GM12875 (cell line): ENCODE measurements at regions not wholly inside any gene's neighbourhood (a gene's known extent, or its start where the extent isn't known, plus 50 kb on each side); places are given as distances from the start of the nearest gene placed in this dataset.

Experiments
- H3K4me3 ChIP-seq: one replicate; pipeline ENCODE4 v1.5.1; 2011; ENCODE audit warnings: low read depth, low read length, control low read depth
- TF ChIP-seq, protein P1 (sequence below): IDR thresholded peaks from 2 replicates; pipeline ENCODE4 v1.5.1; 2011; ENCODE audit warnings: low read depth, mild to moderate bottlenecking, control low read depth, inconsistent platforms, low read length, moderate library complexity, borderline replicate concordance; ENCODE audit not compliant: insufficient read depth

GRCh38 chr3:165476399-165477060 is 280.3 kb upstream of the SLITRK3 start:
- TF ChIP-seq, protein P1, sequence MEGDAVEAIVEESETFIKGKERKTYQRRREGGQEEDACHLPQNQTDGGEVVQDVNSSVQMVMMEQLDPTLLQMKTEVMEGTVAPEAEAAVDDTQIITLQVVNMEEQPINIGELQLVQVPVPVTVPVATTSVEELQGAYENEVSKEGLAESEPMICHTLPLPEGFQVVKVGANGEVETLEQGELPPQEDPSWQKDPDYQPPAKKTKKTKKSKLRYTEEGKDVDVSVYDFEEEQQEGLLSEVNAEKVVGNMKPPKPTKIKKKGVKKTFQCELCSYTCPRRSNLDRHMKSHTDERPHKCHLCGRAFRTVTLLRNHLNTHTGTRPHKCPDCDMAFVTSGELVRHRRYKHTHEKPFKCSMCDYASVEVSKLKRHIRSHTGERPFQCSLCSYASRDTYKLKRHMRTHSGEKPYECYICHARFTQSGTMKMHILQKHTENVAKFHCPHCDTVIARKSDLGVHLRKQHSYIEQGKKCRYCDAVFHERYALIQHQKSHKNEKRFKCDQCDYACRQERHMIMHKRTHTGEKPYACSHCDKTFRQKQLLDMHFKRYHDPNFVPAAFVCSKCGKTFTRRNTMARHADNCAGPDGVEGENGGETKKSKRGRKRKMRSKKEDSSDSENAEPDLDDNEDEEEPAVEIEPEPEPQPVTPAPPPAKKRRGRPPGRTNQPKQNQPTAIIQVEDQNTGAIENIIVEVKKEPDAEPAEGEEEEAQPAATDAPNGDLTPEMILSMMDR: no peak
- no peak overlapping the region for H3K4me3 ChIP-seq

DNA sequence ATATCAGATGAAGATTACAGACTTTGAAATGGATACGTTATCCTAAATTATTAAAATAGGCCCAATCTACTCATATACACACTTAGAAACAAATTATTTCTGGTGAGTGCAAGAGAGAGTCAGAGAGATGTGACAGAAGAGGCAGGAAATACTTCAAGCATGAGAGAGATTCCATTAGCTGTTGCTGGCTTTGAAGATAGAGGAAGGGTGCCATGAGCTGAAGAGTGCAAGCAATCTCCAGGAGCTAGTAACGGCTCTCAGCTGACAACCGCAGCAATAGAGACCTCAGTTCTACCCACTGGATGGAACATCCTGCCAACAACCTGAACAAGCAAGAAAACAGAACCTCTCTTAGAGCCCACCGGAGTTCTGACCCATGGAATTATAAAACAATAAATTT is 270.7 kb upstream of the SLITRK3 start:
- TF ChIP-seq, protein P1: no peak
- no peak overlapping the region for H3K4me3 ChIP-seq

- H3K4me3 ChIP-seq: no peak overlapping the region
- TF ChIP-seq, protein P1: no peak
These were observed 268.6 kb upstream of the SLITRK3 start for GRCh38 chr3:165464736-165465135.

DNA sequence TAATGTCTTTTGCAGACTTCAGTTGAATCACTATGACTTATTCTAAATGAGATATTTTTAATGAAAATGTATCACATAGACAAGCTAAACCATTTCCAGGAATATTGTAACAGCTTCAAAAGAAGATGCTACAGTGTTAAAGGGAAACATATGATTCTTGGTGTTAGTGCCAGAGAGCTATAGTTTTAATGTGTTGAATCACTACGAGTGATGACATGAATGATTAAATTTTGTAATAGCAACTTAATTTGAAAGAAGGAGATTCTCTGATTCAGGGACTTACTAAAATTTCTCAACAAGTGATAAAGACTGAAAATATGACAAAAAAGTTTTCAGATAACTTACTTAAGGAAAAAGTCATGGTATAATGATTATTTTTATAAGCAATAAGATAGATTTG is 267.3 kb upstream of the SLITRK3 start:
- no peak overlapping the region for H3K4me3 ChIP-seq
- TF ChIP-seq, protein P1: no peak

GRCh38 chr3:165462636-165463334 is 266.6 kb upstream of the SLITRK3 start:
- TF ChIP-seq, protein P1: no peak
- H3K4me3 ChIP-seq: no peak overlapping the region

DNA sequence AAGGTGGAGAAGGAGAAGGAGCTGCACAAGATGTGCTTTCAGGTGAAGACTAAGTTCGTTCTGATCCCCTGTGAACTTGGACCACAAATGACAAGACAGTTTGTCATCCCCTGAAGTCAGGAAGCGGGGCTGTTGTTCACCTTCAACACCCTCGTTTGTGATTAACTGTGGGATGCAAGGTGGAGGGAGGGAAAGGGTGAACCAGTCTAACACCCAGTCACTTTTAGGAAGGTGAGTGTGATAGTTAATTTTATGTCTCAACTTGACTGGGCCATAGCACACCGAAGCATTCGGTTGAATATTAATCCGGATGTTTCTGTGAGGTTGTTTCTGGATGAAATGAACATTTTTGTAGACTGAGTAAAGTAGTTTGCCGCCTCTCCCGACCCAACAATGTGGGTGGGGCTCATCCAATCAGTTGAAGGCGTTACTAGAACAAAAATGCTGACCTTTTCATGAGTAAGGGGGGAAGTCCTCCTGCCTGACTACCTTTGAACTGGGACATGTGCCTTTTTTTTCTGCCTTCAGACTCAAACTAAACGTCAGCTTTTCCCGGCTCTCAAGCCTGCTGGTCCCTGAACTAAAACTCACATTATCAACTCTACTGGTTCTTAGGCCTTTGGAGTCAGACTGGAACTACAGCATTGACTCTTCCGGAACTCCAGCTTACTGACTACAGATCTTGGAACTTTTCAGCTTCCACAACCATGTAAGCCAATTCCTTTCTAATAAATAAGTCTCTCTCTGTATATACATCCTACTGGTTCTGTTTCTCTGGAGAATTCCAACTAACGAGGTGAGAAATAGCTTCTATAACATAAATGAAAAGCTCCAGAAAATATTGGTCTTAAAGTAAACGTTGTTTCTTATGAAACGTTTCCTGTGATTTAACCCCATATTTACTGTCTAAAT is 264.0 kb upstream of the SLITRK3 start:
- H3K4me3 ChIP-seq: no peak overlapping the region
- TF ChIP-seq, protein P1: no peak
